HG03045 (cell line): ENCODE measurements at regions not wholly inside any gene's neighbourhood (a gene's known extent, or its start where the extent isn't known, plus 50 kb on each side); places are given as distances from the start of the nearest gene placed in this dataset.

Source experiments
- ATAC-seq: cut with Tn5 transposase; IDR thresholded peaks from one replicate; pipeline ENCODE4 v1.9.1; 2021; ENCODE audit warnings: mild to moderate bottlenecking, moderate library complexity; ENCODE audit not compliant: unreplicated experiment

GRCh38 chrX:9147086-9147485 lies 113.2 kb upstream of the FAM9B start:
- ATAC-seq: no peak

DNA sequence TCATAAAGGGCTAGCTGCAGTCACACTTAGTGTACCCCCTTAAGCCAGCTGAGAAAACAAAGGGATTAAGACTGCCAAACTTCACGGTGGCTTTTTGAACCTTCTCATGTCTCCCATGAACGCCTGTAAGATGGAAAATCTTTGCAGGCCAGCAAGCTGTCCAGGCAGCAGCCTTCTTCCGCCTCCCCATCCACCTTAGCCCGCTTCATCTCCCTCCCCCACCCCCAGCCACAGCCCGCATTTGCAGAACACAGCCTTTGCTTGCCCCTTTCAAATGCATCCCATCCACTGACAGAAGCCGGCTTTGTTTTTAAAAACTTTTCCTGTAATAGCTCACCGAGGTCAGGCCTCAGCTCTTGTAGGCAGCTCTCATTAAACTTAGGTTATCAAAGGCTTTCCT lies 113.8 kb upstream of the FAM9B start:
- no peak for ATAC-seq

- ATAC-seq: no peak
Observed at GRCh38 chrX:9148615-9149399, 114.9 kb upstream of the FAM9B start.

GRCh38 chrX:9149501-9150245 lies 115.7 kb upstream of the FAM9B start:
- no peak for ATAC-seq

GRCh38 chrX:9151772-9152307 lies 117.9 kb upstream of the FAM9B start:
- no peak for ATAC-seq

GRCh38 chrX:9153300-9153699 lies 119.4 kb upstream of the FAM9B start:
- ATAC-seq: no peak

DNA sequence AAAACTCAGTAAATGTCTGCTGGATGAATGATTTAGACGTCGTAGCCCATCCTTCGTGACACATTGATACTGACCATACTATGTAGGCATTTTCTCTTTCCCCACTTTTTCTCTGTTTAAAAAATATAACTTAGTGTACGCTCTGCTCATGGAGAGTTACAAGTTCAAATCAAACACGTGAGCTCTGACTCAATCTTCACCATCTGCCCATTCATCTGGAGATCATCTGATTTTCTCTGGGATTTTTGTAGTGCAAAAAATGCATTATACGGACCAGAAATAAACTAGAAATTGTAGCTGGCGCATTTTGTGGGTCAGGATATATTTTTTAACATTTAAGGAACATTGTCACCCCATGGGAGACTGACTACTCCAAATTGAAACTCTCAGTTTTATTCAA lies 124.7 kb upstream of the FAM9B start:
- no peak for ATAC-seq

DNA sequence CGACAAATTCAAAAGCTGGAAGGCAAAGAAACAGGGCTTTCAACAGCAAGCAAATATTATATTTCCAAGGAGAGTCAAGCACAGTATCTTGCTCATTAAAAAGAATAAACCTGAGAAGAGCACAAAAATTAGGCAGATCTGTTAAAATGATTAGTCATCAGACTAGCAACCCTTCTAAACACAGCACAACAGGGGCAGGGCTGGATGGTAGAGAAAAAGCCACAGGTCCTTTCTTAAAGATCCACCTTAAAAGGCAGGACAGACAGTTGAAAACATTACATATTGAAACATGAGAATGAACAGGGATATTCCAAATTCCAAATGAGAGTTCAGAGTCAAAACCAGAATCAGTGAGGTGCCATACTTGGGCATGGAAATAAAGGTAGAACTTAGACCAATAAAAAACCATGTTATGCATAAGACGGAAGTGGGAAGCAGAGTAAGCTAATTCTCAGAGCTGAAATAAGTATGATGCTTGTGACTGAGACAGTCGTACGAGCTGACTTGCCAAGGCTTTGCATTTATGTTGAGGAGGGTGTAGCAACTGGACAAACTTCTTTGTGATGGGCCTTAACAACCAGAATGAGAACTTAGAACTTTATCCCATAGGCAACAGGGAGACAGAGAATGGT lies 126.9 kb upstream of the FAM9B start:
- no peak for ATAC-seq

GRCh38 chrX:9162698-9163097 lies 128.8 kb upstream of the FAM9B start:
- no peak for ATAC-seq

- no peak for ATAC-seq
Observed at GRCh38 chrX:9163214-9163709, 129.3 kb upstream of the FAM9B start.

DNA sequence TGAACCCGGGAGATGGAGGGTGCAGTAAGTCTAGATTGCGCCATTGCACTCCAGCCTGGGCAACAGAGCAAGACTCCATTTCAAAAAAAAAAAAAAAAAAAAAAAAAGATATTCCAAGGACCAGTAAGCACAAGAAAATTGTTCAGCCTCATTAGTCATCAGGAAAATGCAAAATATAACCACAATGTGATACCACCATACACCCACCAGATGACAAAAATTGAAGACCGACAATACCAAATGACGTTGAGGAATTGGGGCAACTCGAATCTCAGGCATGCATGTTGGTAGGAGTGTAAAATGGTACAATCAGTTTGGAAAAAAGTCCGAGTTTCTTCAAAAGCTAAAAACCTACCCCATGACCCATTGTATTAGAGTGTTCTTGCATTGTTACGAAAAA lies 130.2 kb upstream of the FAM9B start:
- no peak for ATAC-seq

- ATAC-seq: no peak
Observed at GRCh38 chrX:9164533-9165426, 130.9 kb upstream of the FAM9B start.

- no peak for ATAC-seq
Observed at GRCh38 chrX:9166584-9166944, 132.6 kb upstream of the FAM9B start.

GRCh38 chrX:9171841-9172463 lies 138.0 kb upstream of the FAM9B start:
- no peak for ATAC-seq

- ATAC-seq: no peak
Observed at GRCh38 chrX:9172464-9172850, 138.5 kb upstream of the FAM9B start.

DNA sequence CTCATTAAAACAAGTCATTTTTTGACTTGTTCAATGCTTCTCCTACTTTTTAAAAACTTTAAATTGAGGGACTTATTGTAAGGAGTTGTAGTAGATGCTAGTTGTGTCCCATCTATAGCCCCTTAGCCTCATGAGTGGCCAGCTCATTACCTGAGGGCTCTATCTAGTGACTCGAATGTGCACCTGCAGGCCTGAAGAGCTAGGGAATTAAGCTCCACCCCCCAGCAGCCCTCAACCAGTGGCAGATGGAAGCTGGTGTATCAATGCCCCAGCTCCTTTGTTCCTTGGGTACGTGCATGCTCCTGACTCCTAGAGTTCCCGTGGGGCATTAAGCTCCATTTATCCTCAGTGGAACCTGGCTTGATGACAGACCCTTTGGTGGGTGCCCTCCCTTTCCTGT lies 146.7 kb upstream of the FAM9B start:
- ATAC-seq: no peak

DNA sequence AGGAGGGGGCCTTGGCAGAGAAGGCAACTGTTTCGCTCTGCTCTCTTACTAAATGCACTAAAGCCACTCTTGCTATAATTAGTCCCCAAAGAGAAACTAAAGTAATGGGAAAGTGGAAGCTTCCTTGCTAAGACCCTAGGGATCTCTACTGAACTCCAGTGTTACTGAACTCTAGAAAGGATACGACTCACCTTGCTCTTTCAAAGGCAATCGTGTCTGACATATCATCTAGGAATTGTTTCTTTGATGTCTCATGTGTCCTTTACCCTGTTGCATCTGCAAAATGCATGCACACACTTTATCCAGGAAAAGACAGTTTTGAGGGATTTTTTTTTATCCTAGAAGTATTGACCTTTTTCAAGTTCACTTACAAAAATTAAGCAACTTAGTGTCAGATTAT lies 148.1 kb upstream of the FAM9B start:
- no peak for ATAC-seq

- ATAC-seq: no peak
Observed at GRCh38 chrX:9183481-9183880, 149.6 kb upstream of the FAM9B start.

- ATAC-seq: no peak
Observed at GRCh38 chrX:9184211-9184610, 150.3 kb upstream of the FAM9B start.

DNA sequence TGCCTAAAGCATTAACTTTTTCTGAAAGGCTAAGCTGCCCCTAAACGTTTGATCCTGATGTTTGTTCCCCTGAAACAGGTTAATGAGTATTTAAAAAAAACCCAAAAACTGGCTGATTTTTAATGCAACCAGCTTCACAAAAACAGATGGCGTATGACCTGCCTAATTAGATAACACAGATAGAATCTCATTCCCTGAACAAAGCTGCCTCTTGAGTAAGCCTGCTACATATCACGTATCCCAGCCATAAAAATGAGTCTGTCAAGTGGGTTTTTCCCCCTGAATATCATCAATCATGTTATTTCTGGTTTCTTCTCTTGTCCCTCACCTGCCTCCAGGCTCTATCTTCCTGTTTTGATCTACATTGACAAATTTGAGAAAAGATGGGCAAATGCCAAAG lies 154.2 kb upstream of the FAM9B start:
- ATAC-seq: no peak
